CD4-positive, alpha-beta T cell treated with Interleukin-4 for 4 hours (primary cell): ENCODE measurements at regions not wholly inside any gene's neighbourhood (a gene's known extent, or its start where the extent isn't known, plus 50 kb on each side); places are given as distances from the start of the nearest gene placed in this dataset.

Experiments used
- DNase-seq: peaks from one replicate; pipeline ENCODE4 v3.0.0-alpha.2; 2020

GRCh38 chr10:78550716-78551115, 517.1 kb downstream of the RPS24 start:
- DNase-seq = no peak

- no peak for DNase-seq
Measured at GRCh38 chr10:78551184-78552005, 517.4 kb upstream of the ZMIZ1 start.

DNA sequence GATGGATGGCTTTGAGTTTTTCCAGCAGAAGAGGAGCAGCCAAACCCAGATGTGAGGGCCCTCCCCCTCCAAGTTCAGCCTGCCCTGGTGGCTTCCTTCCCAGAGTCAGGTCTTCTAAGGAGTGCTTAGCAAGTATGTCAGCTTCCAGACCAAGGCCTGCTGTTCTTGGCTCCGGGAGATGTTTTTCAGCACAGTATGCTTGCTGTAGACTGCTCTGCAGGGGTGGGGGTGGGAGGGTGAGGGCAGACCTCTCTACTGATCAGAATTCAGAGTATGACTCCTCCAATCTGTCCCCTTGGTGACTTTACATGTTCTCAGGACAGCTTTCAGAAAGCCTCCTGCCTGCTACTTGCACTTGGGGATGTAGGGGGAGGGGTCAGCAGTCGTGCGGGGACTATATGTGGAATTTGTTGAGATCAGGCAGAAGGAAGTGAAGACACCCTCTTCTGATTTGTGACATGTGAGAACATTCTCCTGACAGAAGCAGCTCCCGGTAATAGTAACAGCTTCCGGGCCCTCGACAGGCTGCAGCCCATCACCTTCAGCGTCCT, 516.4 kb upstream of the ZMIZ1 start:
- DNase-seq = no peak

DNA sequence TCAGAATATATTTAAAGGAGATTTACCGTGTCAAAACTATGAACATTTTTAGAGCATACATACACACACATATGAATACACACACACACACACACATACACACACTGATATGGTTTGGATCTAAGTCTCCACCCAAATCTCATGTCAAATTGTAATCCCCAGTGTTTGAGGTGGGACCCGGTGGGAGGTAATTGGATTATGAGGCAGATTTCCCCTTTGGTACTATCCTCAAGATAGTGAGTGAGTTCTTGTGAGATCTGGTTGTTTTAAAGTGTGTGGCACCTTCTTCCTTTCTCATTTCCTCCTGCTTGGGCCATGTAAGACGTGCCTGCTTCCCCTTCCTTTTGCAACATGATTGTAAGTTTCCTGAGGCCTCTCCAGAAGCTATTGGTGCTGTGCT, 515.0 kb upstream of the ZMIZ1 start:
- no peak for DNase-seq

GRCh38 chr10:78555128-78555527, 513.6 kb upstream of the ZMIZ1 start:
- DNase-seq = no peak

GRCh38 chr10:78556705-78557432, 511.9 kb upstream of the ZMIZ1 start:
- DNase-seq = no peak

DNA sequence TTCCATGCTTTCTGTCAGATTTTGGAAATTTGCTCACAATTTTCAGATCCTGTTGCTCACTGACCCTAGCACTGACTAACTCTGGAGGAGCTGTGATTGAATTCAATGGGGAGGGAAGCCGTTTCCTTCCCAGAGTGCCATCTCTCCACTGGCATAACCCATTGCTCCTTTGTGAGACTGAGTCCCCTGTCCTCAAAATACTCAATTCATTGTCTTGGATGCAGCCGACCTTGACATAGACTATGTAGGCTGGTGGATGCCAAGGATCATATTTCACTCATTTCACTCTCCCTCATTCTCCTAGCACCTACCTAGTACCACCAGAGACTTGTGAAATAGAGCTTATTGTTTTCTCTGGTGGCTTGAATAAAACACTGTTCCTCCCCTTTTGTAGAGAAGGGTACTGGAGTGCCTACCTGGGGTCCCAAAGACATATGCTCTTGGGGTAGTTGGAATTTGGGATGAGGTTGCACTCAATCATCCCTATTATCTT, 511.3 kb upstream of the ZMIZ1 start:
- no peak for DNase-seq

GRCh38 chr10:78559661-78560340, 509.0 kb upstream of the ZMIZ1 start:
- no peak for DNase-seq

DNA sequence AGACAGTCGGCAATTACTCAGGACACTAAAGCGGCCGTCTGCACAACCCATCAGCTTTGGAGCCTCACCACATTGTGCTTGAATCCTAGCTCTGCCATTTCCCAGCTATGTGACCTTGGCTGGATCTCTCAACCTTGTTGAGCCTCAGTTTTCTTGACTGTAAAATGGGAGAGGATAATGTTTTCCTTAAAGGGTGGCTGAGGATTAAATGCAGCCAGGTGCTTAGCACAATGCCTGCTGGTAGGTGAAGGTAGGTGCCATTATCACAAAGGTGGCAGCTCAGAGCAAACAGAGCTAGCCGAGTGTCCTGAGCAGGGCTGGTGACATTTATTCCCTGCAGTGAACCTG, 508.5 kb upstream of the ZMIZ1 start:
- DNase-seq = no peak

- no peak for DNase-seq
Measured at GRCh38 chr10:78563314-78563713, 505.5 kb upstream of the ZMIZ1 start.

DNA sequence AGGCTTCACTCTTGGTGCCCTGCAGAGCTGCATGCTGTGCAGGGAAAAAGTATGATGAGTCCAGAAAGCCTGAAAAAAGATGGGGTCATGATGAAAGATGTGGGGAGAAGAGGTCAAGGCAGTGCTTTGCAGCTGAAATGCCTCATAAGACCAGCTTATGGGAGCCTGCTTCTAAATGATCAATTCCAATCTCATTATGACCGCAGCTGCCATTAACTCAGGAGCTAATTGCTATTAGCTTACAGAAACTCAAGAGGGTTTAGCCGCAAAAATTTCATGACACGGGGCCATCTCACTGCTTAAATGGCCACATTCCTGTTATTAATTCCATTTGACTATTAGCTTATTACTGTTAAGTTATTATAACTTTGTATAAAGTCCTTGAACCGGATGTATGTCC, 502.9 kb upstream of the ZMIZ1 start:
- no peak for DNase-seq

DNA sequence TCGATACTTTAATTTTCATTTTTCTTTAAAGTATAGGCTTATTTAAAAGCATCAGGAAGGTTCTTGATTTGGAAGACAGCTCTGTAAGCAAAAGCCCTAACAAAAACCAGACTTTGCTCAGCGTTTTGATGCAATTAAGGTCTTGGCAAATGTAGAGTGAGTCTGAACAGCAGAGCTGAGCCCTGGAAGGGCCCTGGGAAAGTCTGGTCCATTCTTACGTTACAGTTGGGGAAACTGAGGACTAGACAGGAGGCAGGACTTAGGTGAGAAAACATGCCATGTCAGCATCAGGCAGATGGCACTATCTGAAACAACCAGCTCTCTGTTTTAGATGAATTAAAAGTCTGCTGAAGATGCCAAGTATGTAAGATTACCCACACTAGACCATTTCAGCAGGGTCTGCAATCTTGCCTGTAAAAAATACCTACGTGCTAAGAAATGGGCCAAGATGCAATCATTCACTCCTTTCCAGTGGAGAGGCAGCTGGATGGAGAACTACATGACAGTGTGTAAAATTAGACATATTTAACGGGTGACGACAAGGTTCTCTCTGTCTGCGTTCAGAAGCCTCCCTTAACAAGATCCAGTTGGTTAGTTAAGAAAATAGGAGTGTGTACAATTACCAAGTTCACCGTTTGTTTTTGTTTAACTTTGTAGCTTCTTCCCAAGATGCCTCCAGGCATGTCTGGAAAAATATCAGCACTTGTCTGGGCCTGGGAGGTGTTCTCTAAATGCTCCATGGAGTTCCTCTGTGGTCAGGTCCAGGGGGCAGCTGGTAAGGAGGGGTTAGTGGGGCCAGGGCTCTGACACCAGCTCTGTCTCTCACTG, 502.3 kb upstream of the ZMIZ1 start:
- DNase-seq = no peak

GRCh38 chr10:78567680-78568455, 500.9 kb upstream of the ZMIZ1 start:
- DNase-seq = no peak

GRCh38 chr10:78568620-78569019, 500.1 kb upstream of the ZMIZ1 start:
- DNase-seq = no peak

DNA sequence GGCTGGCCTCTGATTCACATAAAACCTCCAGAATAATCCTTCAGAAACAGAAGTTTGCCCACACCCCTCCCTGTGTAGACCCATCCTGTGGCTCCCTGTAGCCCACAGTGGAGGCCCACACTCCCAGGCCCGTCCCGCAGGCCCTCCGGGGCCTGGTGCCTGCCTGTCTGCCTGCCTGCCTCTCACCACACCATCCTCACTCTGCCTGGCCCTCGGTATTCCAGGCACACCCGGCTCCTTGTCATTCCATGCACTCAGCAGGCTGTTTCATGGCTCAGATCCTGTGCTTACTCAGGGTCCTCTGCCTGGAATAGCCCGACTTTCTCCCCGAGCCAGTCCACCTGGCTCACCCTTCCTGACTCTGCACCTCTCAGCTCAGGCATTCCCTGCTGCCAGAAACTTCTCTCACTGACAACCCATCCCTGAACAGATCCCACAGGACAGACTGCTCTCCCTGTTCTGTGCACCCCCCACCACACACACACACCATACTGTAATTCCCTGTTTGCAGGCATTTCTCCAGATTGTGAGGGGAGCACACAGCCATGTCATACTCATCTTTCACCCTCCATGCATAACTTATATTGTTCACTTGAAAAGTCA, 498.0 kb upstream of the ZMIZ1 start:
- no peak for DNase-seq

DNA sequence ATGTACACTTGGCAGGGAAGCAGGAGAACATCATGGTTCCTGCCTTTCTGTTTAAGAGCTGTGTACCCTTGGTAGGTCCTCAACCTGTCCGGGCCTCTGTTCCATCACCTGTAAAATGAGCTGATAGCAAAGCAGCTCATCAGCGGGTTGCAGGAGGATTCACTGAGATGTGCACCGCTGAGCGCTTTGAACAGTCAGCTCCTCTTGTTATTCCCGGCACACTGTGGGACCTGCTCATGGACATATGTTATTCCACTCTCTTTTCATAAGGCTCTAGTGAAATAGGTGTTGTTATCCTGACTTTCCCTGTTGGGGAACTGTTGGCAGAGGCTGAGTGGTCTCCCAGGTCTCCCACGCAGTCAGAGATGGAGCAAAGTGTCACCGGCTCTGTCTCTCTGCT, 497.5 kb upstream of the ZMIZ1 start:
- DNase-seq = no peak

- DNase-seq = no peak
Measured at GRCh38 chr10:78571891-78572290, 496.9 kb upstream of the ZMIZ1 start.

DNA sequence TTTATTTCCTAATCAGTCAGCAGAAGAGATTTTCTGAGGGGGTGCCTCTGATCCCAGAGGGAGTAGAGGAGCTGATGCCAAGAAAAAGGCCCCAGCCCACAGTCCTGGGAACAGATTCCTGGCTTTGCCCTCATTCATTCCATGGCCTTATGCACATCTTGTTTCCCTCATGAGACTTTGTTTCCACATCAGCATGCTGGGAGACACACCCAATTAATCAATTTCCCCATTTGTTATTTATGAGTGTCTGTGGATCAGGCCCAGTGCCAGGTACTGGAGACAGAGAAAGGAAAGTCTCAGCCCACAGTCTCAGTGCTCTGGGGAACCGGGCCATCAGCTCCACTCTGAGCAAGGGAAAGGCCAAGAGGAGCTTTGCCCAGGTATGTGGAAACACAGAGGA, 496.2 kb upstream of the ZMIZ1 start:
- no peak for DNase-seq

DNA sequence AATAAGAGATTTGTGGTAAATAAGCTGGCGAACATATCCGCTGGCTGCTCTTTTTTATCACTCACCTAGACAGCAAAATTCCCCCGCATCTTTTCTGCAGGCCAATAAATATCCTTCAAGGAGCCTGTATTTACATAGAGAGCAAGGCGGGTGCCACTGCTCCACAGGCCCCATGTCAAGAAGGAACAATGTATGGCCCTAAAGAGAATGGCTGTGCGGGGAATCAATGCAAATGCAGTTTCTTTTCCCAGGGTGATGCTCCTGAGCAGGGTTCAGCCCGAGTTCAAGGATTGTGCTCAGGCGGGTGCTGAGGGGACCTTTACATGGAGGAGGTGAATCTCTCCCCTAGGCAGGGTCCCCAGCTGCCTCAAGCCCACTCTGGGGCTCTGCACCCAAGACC, 494.2 kb upstream of the ZMIZ1 start:
- DNase-seq = no peak

DNA sequence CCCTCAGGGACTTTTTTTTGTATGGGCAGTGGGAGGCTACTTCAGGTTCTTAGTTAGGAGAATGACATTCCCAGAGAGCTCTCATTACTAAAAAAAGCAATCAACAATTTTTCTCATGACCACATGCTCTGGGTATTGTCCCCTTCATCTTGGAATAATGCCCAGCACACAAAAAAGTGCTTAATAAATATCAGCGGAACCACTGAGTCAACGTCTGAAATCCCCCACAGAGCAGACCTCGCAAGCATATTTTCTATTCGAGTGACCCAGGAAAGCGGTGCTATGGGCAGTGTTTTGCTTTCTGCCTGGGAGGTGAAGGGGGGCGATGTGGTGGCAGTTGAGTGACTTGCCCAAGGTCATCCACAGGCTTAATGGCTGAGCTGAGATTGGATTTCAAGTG, 493.4 kb upstream of the ZMIZ1 start:
- DNase-seq = no peak

GRCh38 chr10:78576276-78576675, 492.5 kb upstream of the ZMIZ1 start:
- no peak for DNase-seq
